Smooth muscle cell (in vitro differentiated cells): ENCODE measurements at regions not wholly inside any gene's neighbourhood (a gene's known extent, or its start where the extent isn't known, plus 50 kb on each side); places are given as distances from the start of the nearest gene placed in this dataset.

Source experiments
- DNase-seq: peaks from one replicate; lab custom pipeline; 2025; ENCODE audit not compliant: unreplicated experiment; lab: John Stamatoyannopoulos, UW
- H2AFZ ChIP-seq: fragments of 200-600 bp; sonication (generic); 2 replicates; pipeline ENCODE4 v1.6.0; 2016; ENCODE audit warnings: antibody characterized with exemption, low read depth, mild to moderate bottlenecking
- H3F3A ChIP-seq: fragments of 200-600 bp; sonication (generic); 2 replicates; pipeline ENCODE4 v1.6.0; 2017; ENCODE audit warnings: antibody characterized with exemption, low read depth
- H3K27ac ChIP-seq: fragments of 200-600 bp; sonication (generic); 2 replicates; pipeline ENCODE4 v1.5.1; 2016; ENCODE audit warnings: low read depth, mild to moderate bottlenecking
- H3K27me3 ChIP-seq: fragments of 200-600 bp; sonication (generic); 2 replicates; pipeline ENCODE4 v1.6.1; 2016; ENCODE audit warnings: low read depth, mild to moderate bottlenecking
- H3K36me3 ChIP-seq: fragments of 200-600 bp; sonication (generic); 2 replicates; pipeline ENCODE4 v1.5.1; 2016; ENCODE audit warnings: low read depth
- H3K4me1 ChIP-seq: fragments of 200-600 bp; sonication (generic); 2 replicates; pipeline ENCODE4 v1.5.1; 2016; ENCODE audit warnings: low read depth
- H3K4me2 ChIP-seq: fragments of 200-600 bp; sonication (generic); 2 replicates; pipeline ENCODE4 v1.6.0; 2016; ENCODE audit warnings: mild to moderate bottlenecking
- H3K4me3 ChIP-seq: fragments of 200-600 bp; sonication (generic); 2 replicates; pipeline ENCODE4 v1.5.1; 2016; ENCODE audit warnings: mild to moderate bottlenecking
- H3K79me2 ChIP-seq: fragments of 200-600 bp; sonication (generic); 2 replicates; pipeline ENCODE4 v1.6.0; 2016; ENCODE audit warnings: low read depth, mild to moderate bottlenecking
- H3K9ac ChIP-seq: fragments of 200-600 bp; sonication (generic); 2 replicates; pipeline ENCODE4 v1.6.0; 2016; ENCODE audit warnings: low read depth
- H3K9me3 ChIP-seq: fragments of 200-600 bp; sonication (generic); replicated peaks from 2 replicates; pipeline ENCODE4 v1.5.1; 2016; ENCODE audit warnings: low read depth
- H4K20me1 ChIP-seq: fragments of 200-600 bp; sonication (generic); 2 replicates; pipeline ENCODE4 v1.6.0; 2016; ENCODE audit warnings: low read depth
- WGBS: methylation state at CpG from one replicate; pipeline ENCODE4 v1.1.7; 2016; ENCODE audit warnings: low lambda C conversion rate; 5-methylcytosine and 5-hydroxymethylcytosine counted together
- TF ChIP-seq, protein P1 (sequence below): fragments of 200-600 bp; sonication (generic); IDR thresholded peaks from 2 replicates; pipeline ENCODE4 v1.5.1; 2017; ENCODE audit warnings: borderline replicate concordance, mild to moderate bottlenecking, antibody characterized with exemption; ENCODE audit not compliant: insufficient read depth, poor library complexity, severe bottlenecking

DNA sequence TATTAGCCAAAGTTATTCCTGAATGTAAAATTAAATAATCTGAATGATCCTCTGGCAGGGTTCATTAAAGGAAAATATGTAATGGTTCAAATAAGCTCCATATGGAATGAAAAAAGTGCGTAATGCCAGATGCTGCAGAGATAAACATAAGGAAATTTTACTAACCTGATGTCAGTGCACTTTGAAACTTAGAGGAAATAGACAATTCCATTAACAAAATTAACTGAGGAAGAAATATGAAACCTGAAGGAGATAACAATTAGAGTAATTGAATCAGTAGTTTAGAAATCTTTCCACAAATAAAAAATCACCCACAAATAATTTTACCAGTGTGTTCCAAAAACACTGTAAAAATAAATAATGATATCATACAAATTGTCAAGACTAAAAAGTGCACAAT lies 387.5 kb downstream of the GRIA2 start:
- TF ChIP-seq, protein P1, sequence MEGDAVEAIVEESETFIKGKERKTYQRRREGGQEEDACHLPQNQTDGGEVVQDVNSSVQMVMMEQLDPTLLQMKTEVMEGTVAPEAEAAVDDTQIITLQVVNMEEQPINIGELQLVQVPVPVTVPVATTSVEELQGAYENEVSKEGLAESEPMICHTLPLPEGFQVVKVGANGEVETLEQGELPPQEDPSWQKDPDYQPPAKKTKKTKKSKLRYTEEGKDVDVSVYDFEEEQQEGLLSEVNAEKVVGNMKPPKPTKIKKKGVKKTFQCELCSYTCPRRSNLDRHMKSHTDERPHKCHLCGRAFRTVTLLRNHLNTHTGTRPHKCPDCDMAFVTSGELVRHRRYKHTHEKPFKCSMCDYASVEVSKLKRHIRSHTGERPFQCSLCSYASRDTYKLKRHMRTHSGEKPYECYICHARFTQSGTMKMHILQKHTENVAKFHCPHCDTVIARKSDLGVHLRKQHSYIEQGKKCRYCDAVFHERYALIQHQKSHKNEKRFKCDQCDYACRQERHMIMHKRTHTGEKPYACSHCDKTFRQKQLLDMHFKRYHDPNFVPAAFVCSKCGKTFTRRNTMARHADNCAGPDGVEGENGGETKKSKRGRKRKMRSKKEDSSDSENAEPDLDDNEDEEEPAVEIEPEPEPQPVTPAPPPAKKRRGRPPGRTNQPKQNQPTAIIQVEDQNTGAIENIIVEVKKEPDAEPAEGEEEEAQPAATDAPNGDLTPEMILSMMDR: no peak
- H3K4me1 ChIP-seq: no peaks in the 10 kb centered on the region
- DNase-seq: no peak
- no peaks in the 10 kb centered on the region for H3K36me3 ChIP-seq
- no peaks in the 10 kb centered on the region for H3F3A ChIP-seq
- WGBS: 98% methylated on average over 1 of the region's 1 CpG
- no peaks in the 10 kb centered on the region for H3K27me3 ChIP-seq
- H2AFZ ChIP-seq: no peak overlapping the region
- H3K79me2 ChIP-seq: no peaks in the 10 kb centered on the region
- no peak overlapping the region for H3K27ac ChIP-seq
- no peak overlapping the region for H3K4me2 ChIP-seq
- no peaks in the 10 kb centered on the region for H4K20me1 ChIP-seq
- H3K9me3 ChIP-seq: no peaks in the 10 kb centered on the region
- no peak overlapping the region for H3K9ac ChIP-seq
- no peak overlapping the region for H3K4me3 ChIP-seq

DNA sequence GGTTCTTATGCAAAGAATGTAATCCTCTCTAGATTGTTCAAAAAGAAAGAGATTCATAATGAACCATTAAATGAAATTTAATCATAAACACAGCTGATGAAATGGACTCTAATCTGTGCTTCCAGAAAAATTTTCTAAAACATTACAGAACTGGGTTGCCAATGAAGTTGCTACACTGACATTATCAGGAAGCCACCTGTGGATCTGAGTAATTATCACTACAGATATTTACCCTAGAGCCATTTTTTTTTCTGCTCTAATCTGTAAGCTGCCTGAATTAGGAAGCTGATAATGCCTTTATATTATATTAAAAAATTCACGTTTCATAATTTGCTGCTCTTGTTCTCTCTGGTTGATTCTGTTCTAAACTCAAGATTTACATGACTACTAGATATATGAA lies 380.1 kb downstream of the GRIA2 start:
- Histone ChIP-seq H3F3A (no peaks in the 10 kb centered on the region), H3K27me3 (no peaks in the 10 kb centered on the region), H3K9ac (no peak overlapping the region), H3K27ac (no peak overlapping the region), H3K36me3 (no peaks in the 10 kb centered on the region), H2AFZ (no peak overlapping the region), H3K4me3 (no peak overlapping the region), H3K4me1 (no peaks in the 10 kb centered on the region), H4K20me1 (no peaks in the 10 kb centered on the region), H3K4me2 (no peak overlapping the region), H3K79me2 (no peaks in the 10 kb centered on the region), H3K9me3 (no peaks in the 10 kb centered on the region)
- no peak for DNase-seq
- TF ChIP-seq, protein P1: no peak
- WGBS: 54% methylated on average over 1 of the region's 1 CpG

DNA sequence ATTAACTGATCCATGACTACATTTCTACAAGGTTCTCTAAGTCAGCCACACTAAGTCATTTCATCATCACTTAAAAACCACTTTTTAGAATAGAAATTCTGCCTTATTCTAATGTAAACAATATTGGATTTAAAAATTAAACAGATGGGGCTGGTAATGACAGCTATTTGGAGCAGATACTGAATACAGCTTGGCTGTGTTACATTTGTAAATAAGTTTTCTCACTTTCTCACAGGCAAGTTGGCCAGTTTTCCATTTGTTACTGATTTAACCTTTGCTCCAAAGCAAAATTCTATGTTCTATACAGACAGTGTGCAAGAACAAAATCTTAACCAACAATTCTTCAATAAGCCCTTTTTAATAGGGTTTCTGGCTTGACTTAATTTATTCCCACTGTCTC lies 370.7 kb downstream of the GRIA2 start:
- H3F3A ChIP-seq: no peaks in the 10 kb centered on the region
- no peaks in the 10 kb centered on the region for H3K79me2 ChIP-seq
- no peaks in the 10 kb centered on the region for H3K9me3 ChIP-seq
- H3K4me1 ChIP-seq: no peaks in the 10 kb centered on the region
- no peak overlapping the region for H3K9ac ChIP-seq
- H4K20me1 ChIP-seq: no peaks in the 10 kb centered on the region
- DNase-seq: no peak
- no peak overlapping the region for H3K4me2 ChIP-seq
- no peak overlapping the region for H3K4me3 ChIP-seq
- no peak overlapping the region for H2AFZ ChIP-seq
- H3K36me3 ChIP-seq: no peaks in the 10 kb centered on the region
- TF ChIP-seq, protein P1: no peak
- H3K27me3 ChIP-seq: no peaks in the 10 kb centered on the region
- no peak overlapping the region for H3K27ac ChIP-seq

DNA sequence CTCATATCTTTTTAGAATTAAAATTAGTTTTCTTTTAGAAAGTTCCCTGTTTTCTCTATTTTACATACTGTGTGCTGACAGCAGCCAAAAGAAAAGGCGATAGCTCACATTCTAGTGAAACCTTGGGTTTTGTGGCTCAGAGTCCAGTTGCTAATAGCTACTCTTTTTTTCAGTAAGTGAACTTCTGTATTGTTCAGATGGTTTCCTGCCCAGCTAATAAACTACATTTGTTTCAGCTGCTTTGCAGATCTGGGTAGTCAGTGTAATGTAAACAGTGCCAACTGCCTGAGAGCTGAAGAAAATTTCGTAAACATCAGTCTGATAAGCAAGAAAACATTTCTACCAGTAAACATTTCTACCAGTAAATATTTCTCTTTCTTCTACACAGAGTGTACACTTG lies 370.2 kb downstream of the GRIA2 start:
- Histone ChIP-seq H3K27me3 (no peaks in the 10 kb centered on the region), H3K4me2 (no peak overlapping the region), H3K9ac (no peak overlapping the region), H3K79me2 (no peaks in the 10 kb centered on the region), H3K4me3 (no peak overlapping the region), H3F3A (no peaks in the 10 kb centered on the region), H2AFZ (no peak overlapping the region), H3K4me1 (no peaks in the 10 kb centered on the region), H3K36me3 (no peaks in the 10 kb centered on the region), H4K20me1 (no peaks in the 10 kb centered on the region), H3K27ac (no peak overlapping the region), H3K9me3 (no peaks in the 10 kb centered on the region)
- DNase-seq: no peak
- TF ChIP-seq, protein P1: no peak
- 58% methylated on average over 2 of the region's 2 CpGs for WGBS
